ENCODE measurements at regions not wholly inside any gene's neighbourhood (a gene's known extent, or its start where the extent isn't known, plus 50 kb on each side); places are given as distances from the start of the nearest gene placed in this dataset.

DNA sequence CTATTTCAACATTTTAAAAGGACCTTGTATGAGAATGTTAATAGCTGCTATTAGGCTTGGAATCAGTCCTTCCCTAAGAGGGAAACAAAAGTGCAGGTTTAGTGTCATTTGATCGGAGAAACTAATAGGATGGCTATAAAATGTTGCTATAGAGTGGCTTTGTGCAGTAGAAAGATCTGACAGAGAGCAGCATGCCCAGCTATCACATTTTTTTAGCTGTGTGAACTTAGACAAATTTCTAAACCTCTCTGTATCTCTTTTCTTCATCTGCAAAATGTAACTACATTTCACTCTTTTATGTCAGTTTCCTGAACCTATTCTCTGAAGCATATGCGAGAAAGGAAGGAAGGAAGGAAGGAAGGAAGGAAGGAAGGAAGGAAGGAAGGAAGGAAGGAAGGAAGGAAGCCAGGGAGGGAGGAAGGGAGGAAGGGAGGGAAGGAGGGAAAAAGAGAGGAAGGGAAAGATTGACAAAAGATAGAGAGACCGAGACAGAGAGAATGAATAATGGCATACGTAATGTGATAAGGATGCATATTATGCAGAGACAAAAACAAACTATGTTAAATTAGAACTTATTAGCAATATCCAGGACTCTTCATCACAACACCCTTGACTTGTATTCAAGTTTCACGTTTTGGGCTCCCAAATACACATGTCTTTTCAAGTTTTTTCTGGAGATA lies 52.6 kb upstream of the CDH8 start:
- DNase-seq, result no peak

Data from suppressor macrophage treated with lipopolysaccharide for 1 hour (primary cell).